ENCODE measurements at regions not wholly inside any gene's neighbourhood (a gene's known extent, or its start where the extent isn't known, plus 50 kb on each side); places are given as distances from the start of the nearest gene placed in this dataset.
"Not testable (repeated sequence)": the region's sequence is repeated elsewhere in the genome, so short reads cannot be mapped to it uniquely, and the experiment has no call there.

GRCh38 chr4:60884587-60884986, 315.5 kb upstream of the ADGRL3 start:
- Histone ChIP-seq H3K27me3 (ENCODE audit: insufficient read depth, low read length) (no peaks in the 10 kb centered on the region), H3K4me1 (ENCODE audit: insufficient read depth, low read length) (no peaks in the 10 kb centered on the region), H3K27ac (ENCODE audit: low read depth, low read length) (no peak overlapping the region), H3K36me3 (ENCODE audit: insufficient read depth, low read length) (no peaks in the 10 kb centered on the region), H3K4me3 (ENCODE audit: low read length) (no peak overlapping the region), H3K9ac (ENCODE audit: low read depth, low read length) (no peak overlapping the region), H3K9me3 (ENCODE audit: insufficient read depth, low read depth, low read length) (peaks cover 4% of the 10 kb centered on the region; the same call in 1 of the 2 replicates)
- WGBS: 88% methylated on average over 7 of the region's 7 CpGs

DNA sequence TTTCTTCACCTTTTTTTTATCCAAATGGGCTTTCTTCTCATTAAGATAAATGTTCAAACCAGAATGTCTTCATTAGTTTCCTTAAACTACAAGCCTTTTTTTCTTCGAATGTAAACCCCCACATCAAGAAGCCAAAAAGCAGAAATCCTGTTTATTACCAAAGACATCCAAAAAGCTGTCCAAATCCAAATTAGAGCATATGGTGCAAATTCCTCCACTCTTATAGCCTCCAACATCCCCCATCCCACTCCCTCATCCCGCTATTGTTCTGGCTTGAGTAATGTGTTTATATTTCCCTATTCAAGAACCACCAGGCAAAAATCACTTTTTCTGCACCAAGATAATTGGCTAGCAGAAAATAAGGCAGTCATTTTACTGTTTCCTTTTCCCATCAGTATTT, 315.1 kb upstream of the ADGRL3 start:
- H3K27me3 ChIP-seq (ENCODE audit: insufficient read depth, low read length): no peaks in the 10 kb centered on the region
- H3K4me1 ChIP-seq (ENCODE audit: insufficient read depth, low read length): no peaks in the 10 kb centered on the region
- no peaks in the 10 kb centered on the region for H3K36me3 ChIP-seq (ENCODE audit: insufficient read depth, low read length)
- H3K4me3 ChIP-seq (ENCODE audit: low read length): no peak overlapping the region
- 94% methylated on average over 1 of the region's 2 CpGs for WGBS
- no peak overlapping the region for H3K27ac ChIP-seq (ENCODE audit: low read depth, low read length)
- no peaks in the 10 kb centered on the region for H3K9me3 ChIP-seq (ENCODE audit: insufficient read depth, low read depth, low read length)
- no peak overlapping the region for H3K9ac ChIP-seq (ENCODE audit: low read depth, low read length)

- Histone ChIP-seq H3K36me3 (ENCODE audit: insufficient read depth, low read length) (no peaks in the 10 kb centered on the region), H3K4me3 (ENCODE audit: low read length) (no peak overlapping the region), H3K27ac (ENCODE audit: low read depth, low read length) (no peak overlapping the region), H3K4me1 (ENCODE audit: insufficient read depth, low read length) (peaks cover 9% of the 10 kb centered on the region; the same call in 1 of the 2 replicates), H3K27me3 (ENCODE audit: insufficient read depth, low read length) (no peaks in the 10 kb centered on the region), H3K9ac (ENCODE audit: low read depth, low read length) (no peak overlapping the region), H3K9me3 (ENCODE audit: insufficient read depth, low read depth, low read length) (no peaks in the 10 kb centered on the region)
- 94% methylated on average over 2 of the region's 2 CpGs for WGBS
Observed at GRCh38 chr4:60890743-60891142, 309.4 kb upstream of the ADGRL3 start.

- Histone ChIP-seq H3K4me3 (ENCODE audit: low read length) (no peak overlapping the region), H3K4me1 (ENCODE audit: insufficient read depth, low read length) (peaks cover 9% of the 10 kb centered on the region; the same call in 1 of the 2 replicates)
Observed at GRCh38 chr4:60891947-60892346, 308.2 kb upstream of the ADGRL3 start.

DNA sequence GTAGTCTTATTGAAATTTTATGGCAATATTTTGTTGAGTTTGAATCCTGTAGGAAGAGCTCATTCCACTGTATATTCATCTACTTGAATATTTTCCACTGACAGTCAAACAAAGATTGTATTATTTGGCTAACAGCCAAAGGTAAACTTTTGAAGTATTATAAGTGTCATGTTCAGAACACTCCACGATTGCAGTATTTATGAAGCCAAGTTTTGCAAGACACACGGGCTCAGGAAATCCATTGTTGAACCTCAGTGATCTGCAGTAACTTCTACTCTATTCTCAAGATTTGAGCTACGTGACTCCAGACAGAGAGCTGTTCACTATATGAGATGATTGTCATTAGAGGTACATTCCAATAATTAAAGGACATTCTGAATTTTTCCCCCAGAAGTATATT, 302.7 kb upstream of the ADGRL3 start:
- no peak overlapping the region for H3K27ac ChIP-seq (ENCODE audit: low read depth, low read length)
- WGBS: 98% methylated on average over 3 of the region's 3 CpGs
- H3K27me3 ChIP-seq (ENCODE audit: insufficient read depth, low read length): no peaks in the 10 kb centered on the region
- H3K9ac ChIP-seq (ENCODE audit: low read depth, low read length): no peak overlapping the region
- no peak overlapping the region for H3K4me3 ChIP-seq (ENCODE audit: low read length)
- H3K9me3 ChIP-seq (ENCODE audit: insufficient read depth, low read depth, low read length): no peaks in the 10 kb centered on the region
- H3K36me3 ChIP-seq (ENCODE audit: insufficient read depth, low read length): no peaks in the 10 kb centered on the region
- H3K4me1 ChIP-seq (ENCODE audit: insufficient read depth, low read length): 0 out of 2 replicates have a peak, but pooled peaks cover 1% of the 10 kb centered on the region

More at GRCh38 chr4:60891947-60892346, 308.2 kb upstream of the ADGRL3 start:
- H3K9ac ChIP-seq (ENCODE audit: low read depth, low read length): no peak overlapping the region
- no peaks in the 10 kb centered on the region for H3K36me3 ChIP-seq (ENCODE audit: insufficient read depth, low read length)
- H3K27me3 ChIP-seq (ENCODE audit: insufficient read depth, low read length): no peaks in the 10 kb centered on the region
- no peaks in the 10 kb centered on the region for H3K9me3 ChIP-seq (ENCODE audit: insufficient read depth, low read depth, low read length)
- H3K27ac ChIP-seq (ENCODE audit: low read depth, low read length): no peak overlapping the region

DNA sequence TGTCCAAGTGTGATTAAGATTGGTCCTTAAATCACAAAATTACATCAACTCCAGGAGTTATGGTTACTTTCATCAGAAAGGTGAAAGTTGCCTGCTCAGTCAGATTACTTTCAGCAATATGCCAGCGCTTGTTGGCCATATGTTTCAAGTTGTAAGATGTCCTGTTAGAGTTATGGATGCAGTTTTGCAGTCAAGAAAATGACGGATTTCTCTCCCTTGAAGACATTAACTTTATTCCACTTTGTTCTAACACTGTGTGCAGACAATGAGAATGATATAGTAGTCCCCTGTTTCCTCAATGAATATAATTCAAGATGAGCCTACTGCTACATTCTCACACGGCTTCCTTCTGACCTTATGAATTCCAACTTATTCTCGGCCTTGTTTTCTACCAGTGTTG, 295.0 kb upstream of the ADGRL3 start:
- Histone ChIP-seq H3K36me3 (ENCODE audit: insufficient read depth, low read length) (no peaks in the 10 kb centered on the region), H3K9ac (ENCODE audit: low read depth, low read length) (no peak overlapping the region), H3K4me3 (ENCODE audit: low read length) (no peak overlapping the region), H3K9me3 (ENCODE audit: insufficient read depth, low read depth, low read length) (no peaks in the 10 kb centered on the region), H3K27ac (ENCODE audit: low read depth, low read length) (no peak overlapping the region), H3K27me3 (ENCODE audit: insufficient read depth, low read length) (no peaks in the 10 kb centered on the region), H3K4me1 (ENCODE audit: insufficient read depth, low read length) (no peaks in the 10 kb centered on the region)
- WGBS: 93% methylated on average over 4 of the region's 4 CpGs

- Histone ChIP-seq H3K9ac (ENCODE audit: low read depth, low read length) (no peak overlapping the region), H3K27me3 (ENCODE audit: insufficient read depth, low read length) (no peaks in the 10 kb centered on the region), H3K36me3 (ENCODE audit: insufficient read depth, low read length) (no peaks in the 10 kb centered on the region), H3K9me3 (ENCODE audit: insufficient read depth, low read depth, low read length) (no peaks in the 10 kb centered on the region), H3K4me3 (ENCODE audit: low read length) (no peak overlapping the region), H3K27ac (ENCODE audit: low read depth, low read length) (no peak overlapping the region), H3K4me1 (ENCODE audit: insufficient read depth, low read length) (no peaks in the 10 kb centered on the region)
Observed at GRCh38 chr4:60911127-60911526, 289.0 kb upstream of the ADGRL3 start.

- Histone ChIP-seq H3K27me3 (ENCODE audit: insufficient read depth, low read length) (no peaks in the 10 kb centered on the region), H3K4me3 (ENCODE audit: low read length) (no peak overlapping the region), H3K9me3 (ENCODE audit: insufficient read depth, low read depth, low read length) (no peaks in the 10 kb centered on the region), H3K4me1 (ENCODE audit: insufficient read depth, low read length) (no peaks in the 10 kb centered on the region), H3K27ac (ENCODE audit: low read depth, low read length) (no peak overlapping the region), H3K9ac (ENCODE audit: low read depth, low read length) (no peak overlapping the region), H3K36me3 (ENCODE audit: insufficient read depth, low read length) (no peaks in the 10 kb centered on the region)
- 98% methylated on average over 3 of the region's 3 CpGs for WGBS
Observed at GRCh38 chr4:60913002-60913401, 287.1 kb upstream of the ADGRL3 start.

DNA sequence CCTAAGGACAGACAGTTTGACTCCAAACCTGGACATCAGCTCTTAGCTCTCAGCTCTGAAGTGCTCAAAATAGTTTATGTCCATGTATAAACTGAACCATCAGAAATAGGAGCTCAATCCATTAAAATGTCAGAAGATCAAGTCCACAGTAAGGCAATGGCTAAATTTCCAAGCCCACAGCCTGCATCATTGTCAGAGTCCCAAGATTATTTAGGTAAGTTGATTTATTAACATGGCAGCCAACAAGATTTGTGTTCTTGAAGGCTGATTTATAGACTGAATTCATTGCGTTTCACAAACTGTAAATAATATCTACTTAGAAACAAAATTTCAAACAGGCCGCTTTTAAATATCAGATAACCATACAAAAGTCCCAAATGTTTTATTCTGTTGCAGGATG, 286.5 kb upstream of the ADGRL3 start:
- Histone ChIP-seq H3K4me1 (ENCODE audit: insufficient read depth, low read length) (no peaks in the 10 kb centered on the region), H3K27ac (ENCODE audit: low read depth, low read length) (no peak overlapping the region), H3K9me3 (ENCODE audit: insufficient read depth, low read depth, low read length) (no peaks in the 10 kb centered on the region), H3K4me3 (ENCODE audit: low read length) (no peak overlapping the region), H3K9ac (ENCODE audit: low read depth, low read length) (no peak overlapping the region), H3K36me3 (ENCODE audit: insufficient read depth, low read length) (no peaks in the 10 kb centered on the region), H3K27me3 (ENCODE audit: insufficient read depth, low read length) (no peaks in the 10 kb centered on the region)
- WGBS: 100% methylated on average over 1 of the region's 2 CpGs

DNA sequence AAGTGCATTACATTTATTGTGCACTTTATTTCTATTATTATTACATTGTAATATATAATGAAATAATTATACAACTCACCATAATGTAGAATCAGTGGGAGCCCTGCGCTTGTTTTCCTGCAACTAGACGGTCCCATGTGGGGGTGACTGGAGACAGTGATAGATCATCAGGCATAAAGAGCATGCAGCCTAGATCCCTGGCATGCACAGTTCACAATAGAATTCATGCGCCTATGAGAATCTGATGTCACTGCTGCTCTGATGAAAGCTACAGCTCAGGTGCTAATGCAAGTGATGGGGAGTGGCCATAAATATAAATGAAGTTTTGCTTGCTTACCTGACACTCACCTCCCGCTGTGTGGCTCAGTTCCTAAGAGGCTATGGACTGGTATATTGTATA, 278.4 kb upstream of the ADGRL3 start:
- not testable (repeated sequence) for H3K4me3 ChIP-seq (ENCODE audit: low read length); H3K9ac ChIP-seq (ENCODE audit: low read depth, low read length); H3K27me3 ChIP-seq (ENCODE audit: insufficient read depth, low read length); H3K36me3 ChIP-seq (ENCODE audit: insufficient read depth, low read length); H3K9me3 ChIP-seq (ENCODE audit: insufficient read depth, low read depth, low read length); H3K27ac ChIP-seq (ENCODE audit: low read depth, low read length)
- H3K4me1 ChIP-seq (ENCODE audit: insufficient read depth, low read length): peaks cover 10% of the 10 kb centered on the region
- 97% methylated on average over 3 of the region's 4 CpGs for WGBS

DNA sequence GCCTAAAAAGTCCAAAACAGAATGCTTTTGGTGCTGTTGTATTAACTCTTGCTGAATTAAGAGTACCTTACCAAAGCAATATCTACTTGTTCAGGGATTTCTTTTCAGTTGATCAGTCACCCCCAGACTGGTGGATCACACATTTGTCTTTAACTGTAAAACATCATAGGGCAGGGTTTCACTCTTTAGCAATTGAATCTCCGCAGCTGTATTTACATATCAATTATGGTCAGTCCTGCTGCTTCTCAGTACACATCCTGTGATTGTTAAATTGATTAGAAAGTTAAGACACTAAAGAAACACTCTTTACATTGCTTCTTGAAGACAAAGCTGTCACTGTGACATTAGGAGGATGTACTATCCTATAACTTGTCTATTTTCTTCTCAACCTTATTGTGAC, 277.1 kb upstream of the ADGRL3 start:
- Histone ChIP-seq H3K9ac (ENCODE audit: low read depth, low read length) (no peak overlapping the region), H3K4me3 (ENCODE audit: low read length) (no peak overlapping the region), H3K27me3 (ENCODE audit: insufficient read depth, low read length) (no peaks in the 10 kb centered on the region), H3K9me3 (ENCODE audit: insufficient read depth, low read depth, low read length) (no peaks in the 10 kb centered on the region), H3K36me3 (ENCODE audit: insufficient read depth, low read length) (no peaks in the 10 kb centered on the region), H3K27ac (ENCODE audit: low read depth, low read length) (no peak overlapping the region), H3K4me1 (ENCODE audit: insufficient read depth, low read length) (peaks cover 10% of the 10 kb centered on the region)
- WGBS: 11% methylated on average over 1 of the region's 1 CpG

DNA sequence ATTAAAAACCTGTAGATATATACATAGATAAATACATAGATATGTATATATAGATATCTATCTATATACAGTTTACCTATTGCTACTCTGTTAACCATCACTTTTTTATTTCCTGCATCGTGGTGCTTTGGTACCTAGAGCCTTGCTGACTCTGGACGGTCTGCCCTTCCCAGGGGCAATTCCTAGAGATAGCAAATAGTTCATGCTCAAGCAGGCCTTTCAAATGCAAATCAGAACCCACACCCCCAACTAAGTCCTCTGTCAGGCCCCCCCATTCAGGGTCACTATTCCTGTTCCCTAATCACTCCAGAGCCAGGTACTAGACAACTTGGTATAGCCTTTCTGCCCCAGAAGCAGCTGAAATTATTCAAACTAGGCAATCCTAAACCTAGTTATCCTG, 273.5 kb upstream of the ADGRL3 start:
- no peaks in the 10 kb centered on the region for H3K36me3 ChIP-seq (ENCODE audit: insufficient read depth, low read length)
- no peak overlapping the region for H3K9ac ChIP-seq (ENCODE audit: low read depth, low read length)
- H3K4me1 ChIP-seq (ENCODE audit: insufficient read depth, low read length): peaks cover 10% of the 10 kb centered on the region
- H3K9me3 ChIP-seq (ENCODE audit: insufficient read depth, low read depth, low read length): no peaks in the 10 kb centered on the region
- H3K4me3 ChIP-seq (ENCODE audit: low read length): no peak overlapping the region
- H3K27ac ChIP-seq (ENCODE audit: low read depth, low read length): no peak overlapping the region
- no peaks in the 10 kb centered on the region for H3K27me3 ChIP-seq (ENCODE audit: insufficient read depth, low read length)
- WGBS: 67% methylated on average over 2 of the region's 2 CpGs

Data from HUES64 (cell line).